T-helper 1 cell treated with Interleukin-12 subunit alpha and Interleukin-12 subunit beta and Interleukin-4 antibody, amounts not matched to agents 30 ng/mL and 1 ng/mL, for 36 hours (primary cell): ENCODE measurements at regions not wholly inside any gene's neighbourhood (a gene's known extent, or its start where the extent isn't known, plus 50 kb on each side); places are given as distances from the start of the nearest gene placed in this dataset.

ENCODE experiments used
- intact Hi-C: fragments of 100-400 bp; cut with micrococcal nuclease; formaldehyde crosslinking; loops from one replicate; pipeline ENCODE4 v1.15.1; 2024

DNA sequence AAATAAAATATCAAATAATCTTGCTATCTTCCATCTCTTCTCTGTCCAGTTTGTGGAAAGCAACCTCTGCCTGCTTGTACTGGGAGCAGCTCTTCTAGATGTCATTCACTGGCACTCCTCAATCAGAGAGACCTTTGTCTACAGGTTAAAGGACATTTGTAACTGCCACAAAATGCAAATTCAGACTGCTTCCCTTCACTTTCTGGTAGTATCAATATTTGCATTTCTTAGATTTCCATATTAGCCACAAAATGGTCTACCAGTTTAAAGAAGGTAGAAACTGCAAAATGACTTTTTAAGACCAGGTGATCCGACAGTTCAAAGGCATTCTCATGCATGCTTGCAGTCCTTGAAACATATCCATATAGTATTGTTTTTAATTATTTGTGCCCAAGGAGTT lies 51.7 kb upstream of the RCN1 start:
- intact Hi-C loops = no loop called here

DNA sequence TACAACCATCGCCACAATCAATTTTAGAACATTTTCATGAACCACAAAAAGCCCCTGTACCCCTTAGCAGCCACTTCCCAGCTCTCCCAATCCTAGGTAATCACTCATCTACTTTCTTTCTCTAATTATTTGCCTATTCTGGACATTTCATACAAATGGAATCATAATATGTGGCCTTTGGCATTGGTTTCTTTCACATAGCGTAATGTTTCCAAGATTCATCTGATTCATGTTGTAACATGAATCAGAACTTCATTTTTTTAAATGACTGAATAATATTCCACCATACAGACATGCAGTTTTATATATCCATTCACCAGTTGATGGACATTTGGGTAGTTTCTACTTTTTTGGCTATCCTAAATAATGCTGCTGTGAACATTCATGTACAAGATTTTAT lies 56.2 kb upstream of the RCN1 start:
- intact Hi-C loops = no loop called here

DNA sequence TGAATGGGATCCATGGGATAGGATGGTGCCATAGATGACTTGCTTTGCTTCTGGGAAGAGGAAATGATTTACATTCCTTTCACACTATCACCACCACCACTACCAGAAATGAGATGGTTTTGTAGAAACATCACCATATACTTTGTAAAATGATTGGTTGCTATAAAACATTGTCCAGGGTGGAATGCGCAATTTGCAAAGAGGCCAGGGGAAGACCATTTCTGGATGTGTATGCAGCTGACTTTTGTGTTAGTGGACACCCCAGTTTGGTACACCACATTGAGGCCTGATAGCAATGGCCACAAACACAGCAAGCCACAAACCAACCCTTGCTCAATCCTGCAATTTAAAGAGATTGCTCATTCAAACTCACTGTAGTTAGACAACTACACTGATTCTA lies 56.7 kb upstream of the RCN1 start:
- intact Hi-C loops = no loop called here

DNA sequence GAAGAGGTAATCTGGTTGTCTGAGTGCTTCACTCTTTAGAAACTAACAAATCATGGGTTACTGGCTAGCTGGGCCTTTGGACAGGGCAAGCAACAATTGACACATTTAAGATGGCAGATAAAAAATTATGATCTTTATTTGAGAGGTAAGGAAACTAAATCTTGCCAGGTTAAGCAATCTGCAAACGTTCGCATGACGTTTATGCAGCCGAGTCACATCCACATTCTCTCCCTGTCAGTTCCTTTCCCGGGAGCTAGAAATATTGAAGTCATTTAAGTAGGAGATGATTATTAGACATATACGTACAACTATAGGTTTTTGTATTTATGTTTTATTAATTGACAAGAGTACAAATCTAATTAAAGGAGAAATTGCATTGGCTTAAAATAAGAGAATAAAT lies 57.4 kb upstream of the RCN1 start:
- intact Hi-C loops = no loop called here

DNA sequence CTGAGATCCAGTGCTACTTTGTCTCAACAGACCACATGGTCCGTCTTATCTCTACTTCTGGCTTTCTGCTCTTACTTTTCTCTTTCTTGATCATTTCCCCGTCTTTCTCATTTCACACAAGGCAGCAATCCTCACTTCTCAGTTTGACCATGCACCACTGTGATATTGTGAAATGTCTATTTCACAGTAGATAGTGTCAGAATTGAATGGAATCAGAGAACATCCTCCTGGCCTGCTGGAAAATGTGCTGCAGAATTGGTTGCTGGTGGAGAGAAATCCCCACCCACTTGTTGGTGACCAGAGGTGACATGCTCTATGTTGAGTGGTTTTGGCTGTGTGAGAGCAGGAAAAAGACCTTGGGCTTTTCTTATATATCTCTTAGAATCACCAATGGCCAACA lies 57.8 kb upstream of the RCN1 start:
- intact Hi-C loops = no loop called here

DNA sequence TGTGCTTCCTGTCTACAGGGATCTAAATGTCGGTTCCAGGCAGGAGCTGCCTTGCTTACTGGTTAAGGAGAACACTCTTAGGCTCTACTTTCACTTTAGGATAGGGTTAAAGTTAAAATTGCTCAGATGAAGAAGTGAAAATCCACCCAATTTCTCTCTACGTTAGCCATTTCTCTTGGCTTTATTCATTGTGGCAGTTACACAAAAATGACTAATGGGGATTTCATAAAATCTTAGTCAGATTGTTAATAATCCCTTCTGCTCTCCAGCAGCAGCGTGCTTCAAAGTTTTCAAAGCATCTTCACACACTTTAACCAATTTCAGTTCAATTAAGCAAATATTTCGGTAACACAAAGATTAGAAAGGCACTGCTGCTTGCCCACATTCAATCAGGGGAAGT lies 58.4 kb upstream of the RCN1 start:
- intact Hi-C loops = no loop called here

DNA sequence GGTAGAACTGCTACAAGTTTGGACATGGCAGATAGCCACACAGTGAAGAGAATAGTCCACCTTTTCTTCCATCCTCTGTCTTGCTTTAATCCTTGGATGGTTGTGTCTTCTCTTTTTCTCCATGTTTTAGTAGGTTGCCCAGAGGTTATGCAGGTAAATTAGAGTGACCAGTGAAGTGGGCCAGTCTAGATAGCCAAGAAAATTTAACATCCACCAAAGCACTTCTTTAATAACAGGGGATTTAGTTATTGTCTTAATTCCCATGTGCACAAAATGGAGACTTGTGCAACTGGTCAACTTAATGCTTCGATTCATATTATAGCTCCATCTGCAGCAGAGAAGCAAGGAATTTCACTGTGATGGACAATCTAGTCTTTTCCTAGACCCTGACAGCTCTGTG lies 58.8 kb upstream of the RCN1 start:
- intact Hi-C loops = no loop called here

DNA sequence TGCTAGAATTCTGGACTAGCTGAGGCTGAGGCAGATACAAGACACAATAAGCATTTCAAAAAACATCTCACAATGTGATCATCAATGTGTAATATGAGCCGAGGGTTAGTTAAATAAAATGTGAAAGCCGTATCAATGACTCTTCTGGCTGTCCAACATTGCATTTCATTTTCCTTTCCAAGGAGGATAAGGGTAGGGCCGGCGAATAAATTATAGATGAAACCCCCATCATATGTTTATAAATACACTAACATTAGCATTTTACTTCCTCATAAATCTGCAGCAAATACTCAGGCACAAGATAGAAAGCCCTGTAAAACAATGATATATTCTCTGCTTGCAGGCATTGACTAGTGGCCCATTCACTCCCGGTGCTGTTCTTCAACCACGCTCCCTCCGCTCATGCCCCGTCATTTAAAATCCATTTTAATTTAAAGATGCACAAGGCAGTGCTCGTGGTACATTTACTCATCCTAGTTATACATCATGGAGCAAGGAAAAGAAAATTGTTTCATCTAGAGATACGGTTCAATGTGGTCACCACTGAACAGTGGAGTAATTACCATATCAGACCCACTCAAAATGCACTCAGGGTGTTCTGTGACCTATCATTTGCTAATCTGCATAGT lies 59.9 kb upstream of the RCN1 start:
- intact Hi-C loops = no loop called here

DNA sequence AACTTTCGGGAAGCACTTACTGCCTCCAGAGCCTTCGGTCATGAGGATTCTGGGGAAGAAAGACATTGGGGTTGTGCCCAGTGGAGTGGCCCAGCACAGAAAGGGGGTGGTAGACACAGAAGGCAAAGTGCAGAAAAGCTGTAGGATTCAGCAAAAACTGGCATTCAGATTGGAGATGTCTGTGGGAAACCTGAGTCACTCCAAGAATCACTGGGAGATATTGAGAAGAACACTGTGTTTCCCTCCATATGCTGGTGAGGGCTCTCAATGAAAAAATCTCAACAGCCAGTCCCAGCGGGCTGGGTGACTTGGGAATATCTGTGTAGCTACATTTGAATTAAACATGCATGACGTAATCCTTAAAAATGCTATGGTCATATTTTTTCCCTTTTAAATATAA lies 61.2 kb upstream of the RCN1 start:
- intact Hi-C loops = no loop called here

DNA sequence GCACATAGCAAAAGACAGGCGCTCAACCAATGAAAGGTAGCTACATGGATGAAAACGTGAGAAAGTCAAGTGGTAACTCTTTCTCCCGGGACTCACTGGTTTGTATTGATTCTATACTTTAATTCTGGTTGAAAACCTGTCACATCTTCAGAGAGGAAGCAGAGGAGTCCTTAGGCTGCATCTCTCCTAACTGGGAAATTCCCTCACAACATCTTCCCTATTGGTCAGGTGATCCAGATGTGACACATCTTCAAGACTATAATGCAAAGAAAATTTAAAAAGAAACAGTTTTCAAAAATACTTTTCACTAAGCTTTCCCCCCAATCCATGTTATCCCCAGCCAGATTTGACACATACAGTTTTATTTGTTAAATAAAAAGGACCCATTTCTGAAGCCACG lies 62.7 kb upstream of the RCN1 start:
- intact Hi-C loops = no loop called here

DNA sequence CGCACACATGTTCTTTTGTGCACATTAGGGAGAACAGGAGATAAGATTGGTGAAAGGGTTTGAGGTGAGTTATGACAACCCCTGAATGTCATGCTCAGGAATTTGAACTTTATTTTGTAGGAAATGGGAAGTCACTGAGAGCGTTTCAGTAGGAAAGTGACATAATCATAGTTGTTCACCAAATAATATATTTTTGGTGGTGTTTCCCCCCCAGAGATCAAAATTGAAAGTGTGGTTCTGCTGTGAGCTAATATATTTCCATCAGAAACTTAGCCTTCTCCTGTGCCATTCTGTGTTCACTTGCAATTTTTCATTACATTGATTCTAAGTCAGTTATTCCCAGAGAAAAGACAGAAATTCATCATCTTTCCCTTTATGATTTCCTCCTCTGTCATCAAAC lies 64.1 kb upstream of the RCN1 start:
- intact Hi-C loops = no loop called here

DNA sequence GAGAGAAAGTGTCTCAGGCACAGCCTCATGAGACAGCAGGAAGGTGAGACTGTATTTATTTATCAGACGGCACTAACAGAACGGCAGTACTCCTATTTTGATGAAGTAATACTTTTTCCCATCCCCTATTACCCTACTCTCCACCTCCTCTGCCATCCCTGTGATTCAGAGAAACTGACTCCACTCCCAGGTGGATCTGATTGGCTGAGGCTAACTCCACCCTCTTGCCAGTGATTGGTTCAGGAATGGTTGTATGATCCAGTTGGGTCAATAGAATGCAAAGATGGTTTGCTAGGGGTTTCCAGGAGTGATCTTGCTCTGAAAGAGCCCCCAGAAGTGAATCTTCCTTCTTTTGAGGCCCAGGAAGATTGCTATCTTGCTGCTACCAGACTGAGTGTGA lies 65.9 kb upstream of the RCN1 start:
- intact Hi-C loops = no loop called here

DNA sequence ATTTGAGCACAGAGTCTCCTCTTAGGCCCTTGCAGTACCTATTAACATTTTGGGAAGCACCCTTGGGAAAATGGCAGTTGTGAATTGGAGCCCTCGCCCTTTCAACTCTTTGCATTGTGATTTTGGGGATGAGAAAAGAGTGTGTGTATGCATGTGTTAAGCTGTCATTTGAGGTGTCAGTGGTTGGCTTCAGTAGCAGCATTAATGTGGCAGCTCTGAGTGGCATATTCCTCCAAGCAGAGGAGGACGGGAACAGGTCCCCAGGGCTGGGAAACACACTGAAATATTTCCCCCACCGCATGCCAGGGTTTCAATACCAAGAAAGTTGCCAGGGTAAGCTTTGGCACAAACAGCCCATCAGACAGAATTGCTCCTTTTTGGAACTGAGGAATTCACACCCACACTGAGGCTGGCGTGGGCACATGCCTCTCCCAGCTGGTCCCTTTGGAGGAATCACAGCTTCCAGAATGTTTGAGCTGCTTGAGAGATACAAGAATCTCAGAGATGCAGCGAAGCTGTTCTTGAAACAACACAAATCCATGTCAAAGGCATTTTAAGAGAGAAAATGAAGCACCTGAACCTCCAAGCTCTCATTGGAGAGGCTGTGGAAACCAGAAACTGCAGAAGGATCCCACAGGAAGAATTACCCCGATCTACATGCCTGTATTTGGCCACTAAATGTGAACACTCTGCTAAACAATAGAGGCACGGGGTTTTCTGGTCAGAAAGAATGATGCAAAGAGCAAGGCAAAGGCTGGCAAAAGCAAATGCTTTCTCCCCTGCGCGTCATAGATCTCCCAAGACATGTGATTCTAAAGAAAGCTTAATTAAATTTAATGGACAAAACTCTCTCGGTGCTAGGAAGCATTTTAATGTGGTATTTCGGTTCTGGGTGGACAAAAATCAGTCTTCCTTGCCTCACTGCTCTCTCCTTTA lies 67.2 kb upstream of the RCN1 start:
- intact Hi-C loops = no loop called here

DNA sequence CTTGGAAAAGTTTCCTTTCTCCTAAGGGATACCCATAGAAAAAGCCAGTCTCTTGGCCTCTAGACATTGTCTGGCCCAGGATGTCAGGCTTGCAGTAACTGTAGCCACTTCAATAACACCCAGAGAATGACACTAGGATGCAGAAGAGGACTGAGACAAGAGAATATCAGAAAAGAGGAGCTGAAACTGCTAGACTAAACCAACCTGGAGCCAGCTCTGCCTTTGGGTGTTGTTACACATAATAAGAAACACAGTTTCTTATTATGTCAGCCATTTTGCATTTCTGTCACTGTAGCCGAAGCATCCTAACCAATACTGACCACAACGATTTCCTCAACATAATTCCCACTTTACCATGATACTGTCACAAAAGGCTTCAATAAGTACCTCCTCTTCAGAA lies 72.2 kb upstream of the RCN1 start:
- intact Hi-C loops = no loop called here

DNA sequence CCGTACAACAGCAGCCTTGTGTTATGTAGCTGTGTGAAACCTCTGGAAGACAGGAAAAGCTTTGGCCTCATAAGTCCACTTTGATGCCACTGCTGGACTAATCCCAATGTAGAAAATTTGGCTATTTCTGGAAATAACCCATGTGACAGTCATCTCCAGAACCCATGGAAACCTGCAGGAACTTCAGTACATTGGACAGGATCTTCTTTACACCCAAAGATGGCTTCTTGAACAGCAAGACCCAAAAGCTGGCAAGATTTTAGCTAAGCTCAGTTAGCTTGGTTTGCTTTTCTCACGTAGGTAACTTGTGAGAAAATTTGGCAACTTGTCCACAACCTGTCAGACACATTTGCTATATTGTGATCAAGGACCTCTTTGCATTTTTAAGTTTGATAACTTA lies 74.8 kb upstream of the RCN1 start:
- intact Hi-C loops = no loop called here

DNA sequence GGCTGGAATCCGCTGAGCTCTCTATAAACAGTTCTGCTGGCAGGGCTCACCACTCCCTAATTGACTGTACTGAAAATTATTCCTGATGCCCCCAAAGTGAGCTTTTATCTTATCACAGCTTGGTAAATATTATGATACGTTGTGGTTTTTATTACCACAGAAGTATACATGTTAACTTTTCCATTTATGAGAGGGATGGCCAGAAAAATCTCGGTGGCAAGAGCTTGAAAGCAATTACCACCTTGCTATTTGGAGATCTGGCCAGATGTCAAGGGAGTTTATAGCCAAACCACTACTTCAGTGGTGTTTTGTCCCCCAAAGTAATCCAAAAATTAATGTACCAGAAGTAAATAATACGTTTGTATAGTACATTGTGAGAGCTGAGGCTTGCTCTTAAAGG lies 75.4 kb upstream of the RCN1 start:
- intact Hi-C loops = no loop called here

DNA sequence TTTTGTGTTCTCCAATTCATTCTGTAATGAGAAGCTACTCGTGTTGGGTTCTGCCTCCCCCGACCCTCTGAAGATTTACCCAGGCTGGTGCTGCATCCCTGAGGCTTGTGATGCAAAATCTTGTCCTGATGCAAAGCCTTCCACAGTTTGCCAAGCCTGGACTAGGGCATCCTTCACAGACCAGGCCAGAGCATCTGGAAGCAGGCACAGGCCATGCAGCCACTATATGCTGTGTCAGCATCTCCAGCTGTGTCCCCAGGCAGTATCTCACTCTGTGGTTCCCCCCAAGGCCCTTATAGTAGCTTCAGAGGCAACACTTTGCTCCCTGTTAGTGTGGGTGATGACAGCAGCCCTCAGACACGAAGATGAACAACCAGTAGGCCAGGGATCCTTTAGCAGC lies 77.3 kb upstream of the RCN1 start:
- intact Hi-C loops = no loop called here

DNA sequence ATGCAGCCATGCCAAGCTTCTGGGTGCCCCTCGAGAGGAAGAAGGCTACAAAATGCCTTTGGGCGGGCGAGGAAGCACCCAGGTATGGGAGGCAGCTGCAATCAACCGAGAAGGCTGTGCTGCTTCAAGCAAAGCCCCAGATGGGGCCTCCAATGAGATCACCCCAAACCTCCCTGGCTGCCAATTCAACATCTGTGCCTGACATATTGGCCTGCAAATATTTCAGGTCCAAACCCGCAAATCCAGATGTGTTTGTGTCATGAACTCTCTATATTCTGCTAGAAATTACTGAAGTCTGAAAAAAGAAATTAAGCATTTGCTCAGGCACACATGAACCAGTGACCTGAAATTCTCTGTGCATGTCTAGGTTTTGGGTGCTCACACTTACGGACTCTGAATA lies 78.8 kb upstream of the RCN1 start:
- intact Hi-C loops = no loop called here

DNA sequence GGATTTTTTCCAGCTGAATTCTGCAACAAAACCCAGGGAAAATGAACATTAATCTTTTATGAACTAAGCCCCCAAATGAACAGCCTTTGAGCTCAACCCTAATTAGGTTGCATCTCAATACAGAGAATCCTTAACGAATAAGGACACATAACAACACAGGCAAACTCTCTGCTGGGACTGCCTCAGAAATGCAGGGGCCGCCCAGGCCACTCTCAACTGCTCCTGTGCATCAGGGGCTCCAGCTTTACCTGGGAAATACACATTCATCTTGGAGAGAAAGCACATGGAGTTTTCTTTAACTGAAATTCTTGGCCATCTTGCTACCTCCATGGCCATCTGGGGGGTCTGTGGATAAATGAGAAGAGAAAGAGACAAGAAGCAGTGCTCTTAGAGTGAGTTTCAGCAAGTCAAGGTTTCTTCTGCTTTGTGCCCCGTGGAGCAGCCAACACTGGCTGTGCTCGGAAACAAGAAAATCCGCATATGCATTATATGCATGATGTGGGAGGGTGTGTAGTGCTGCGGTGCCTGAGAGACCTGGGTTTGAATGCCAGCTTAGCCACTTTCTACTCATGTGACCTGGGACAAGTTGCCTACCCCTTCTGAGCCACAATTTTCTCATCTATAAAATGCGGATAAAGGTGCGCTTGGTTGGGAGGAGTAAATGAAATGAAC lies 81.9 kb upstream of the RCN1 start:
- intact Hi-C loops = no loop called here

DNA sequence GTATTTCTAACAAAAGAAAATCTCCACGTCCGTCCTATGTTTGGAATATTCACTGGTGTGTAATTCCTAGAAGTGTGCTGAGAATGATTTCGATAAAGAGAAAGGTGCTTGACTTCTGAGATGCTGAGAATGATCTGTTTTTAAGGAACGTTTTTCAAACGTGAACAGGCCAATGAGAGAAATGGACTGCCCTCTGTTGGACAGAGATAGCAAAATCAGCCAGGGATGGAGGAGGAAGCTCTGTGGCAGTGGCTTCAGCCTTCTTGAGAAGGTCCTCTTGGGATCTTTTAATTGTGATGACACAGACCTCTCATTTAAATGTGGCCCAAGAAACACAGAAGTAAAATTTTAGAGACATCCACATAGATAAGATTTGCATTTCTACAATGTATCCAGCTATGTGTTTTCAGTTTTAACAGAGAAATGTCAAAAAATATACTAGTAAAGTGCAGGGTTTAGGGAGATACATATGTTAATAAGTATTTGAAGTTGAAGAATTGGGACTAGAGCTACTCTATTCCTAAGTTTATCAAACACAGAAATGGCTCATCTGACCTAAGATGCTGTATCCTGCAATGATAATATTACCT lies 84.0 kb upstream of the RCN1 start:
- intact Hi-C loops = loop anchor here (1.0 to 2.0 kb wide), 3 partner anchors 518 to 766 kb away; no protein-coding TSS in a partner anchor

DNA sequence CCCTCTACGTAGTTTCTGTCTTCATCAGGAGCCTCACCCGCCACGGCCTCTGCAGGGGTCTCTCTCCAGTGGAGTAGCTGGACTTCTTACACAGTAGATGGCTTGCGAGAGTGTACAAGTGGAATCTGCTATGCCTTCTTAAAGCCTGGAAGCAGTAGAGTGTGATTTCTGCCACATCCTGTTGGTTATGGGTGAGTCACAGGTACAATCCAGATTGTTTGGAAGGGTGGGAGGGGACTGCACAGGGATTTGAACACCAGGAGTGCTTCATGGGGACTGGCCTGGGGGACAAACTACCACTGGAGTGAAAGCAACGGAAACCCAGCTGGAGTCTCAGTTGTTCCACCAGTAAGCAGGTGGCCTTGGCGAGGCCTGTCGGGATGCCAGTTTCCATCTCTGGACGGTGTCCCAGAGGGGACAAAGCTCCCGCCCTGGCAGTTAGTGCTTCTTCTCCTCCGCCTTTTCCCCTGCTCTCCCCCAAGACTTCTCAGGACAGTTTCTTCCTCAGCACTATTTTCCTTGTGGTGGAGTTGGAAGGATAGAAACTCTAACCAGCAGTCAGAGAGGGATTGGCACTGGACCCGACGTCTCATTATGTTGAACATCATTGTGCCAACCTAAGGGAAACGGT lies 85.0 kb upstream of the RCN1 start:
- intact Hi-C loops = loop anchor here (1.0 to 2.0 kb wide), 3 partner anchors 517 to 765 kb away; no protein-coding TSS in a partner anchor

DNA sequence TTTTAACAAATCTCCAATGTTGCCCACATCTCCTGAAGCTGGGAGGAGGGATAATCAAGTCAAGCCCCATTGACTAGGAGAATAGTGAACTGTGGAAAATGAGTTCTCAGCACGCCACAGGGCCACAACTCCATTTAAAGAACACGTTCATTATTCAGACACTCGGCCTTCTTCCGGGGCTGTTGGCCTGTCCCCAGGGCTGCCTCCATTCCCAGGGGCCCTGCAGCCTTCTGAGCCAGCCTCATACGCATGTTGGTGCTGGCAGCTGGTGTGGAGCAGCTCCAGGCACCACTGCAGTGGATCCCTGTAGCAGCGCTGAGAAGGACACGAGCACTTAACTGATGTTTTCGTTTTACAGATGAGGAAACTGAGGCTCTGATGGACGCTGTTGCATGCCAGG lies 87.5 kb upstream of the RCN1 start:
- intact Hi-C loops = no loop called here
